ENCODE measurements at regions not wholly inside any gene's neighbourhood (a gene's known extent, or its start where the extent isn't known, plus 50 kb on each side); places are given as distances from the start of the nearest gene placed in this dataset.

- Histone ChIP-seq H3K9me3 (ENCODE audit: control insufficient read depth, low read depth, low read length) (no peaks in the 10 kb centered on the region), H3K9me1 (ENCODE audit: control insufficient read depth, extremely low read depth, insufficient read depth, low read length) (no peaks in the 10 kb centered on the region), H3K9ac (ENCODE audit: control insufficient read depth, extremely low read depth, insufficient read depth, low read length) (no peak overlapping the region), H2AFZ (ENCODE audit: control insufficient read depth, low read length) (no peak overlapping the region), H3K27me3 (ENCODE audit: control insufficient read depth, extremely low read depth, insufficient read depth, low read length) (no peaks in the 10 kb centered on the region), H4K20me1 (ENCODE audit: control insufficient read depth, extremely low read depth, insufficient read depth, low read length) (no peaks in the 10 kb centered on the region), H3K4me2 (ENCODE audit: control insufficient read depth, extremely low read depth, insufficient read depth, low read depth, low read length) (no peak overlapping the region), H3K36me3 (ENCODE audit: control insufficient read depth in 2 of 2, extremely low read depth in 1 of 2, insufficient read depth in 2 of 2, low read length in 2 of 2) (no peaks in the 10 kb centered on the region), H3K4me3 (ENCODE audit: control insufficient read depth in 2 of 3, extremely low read depth in 1 of 3, insufficient read depth in 2 of 3, low read depth in 1 of 3, low read length in 3 of 3) (no peak overlapping the region), H3K4me1 (ENCODE audit: control insufficient read depth, extremely low read depth, insufficient read depth, low read length) (no peaks in the 10 kb centered on the region), H3K27ac (ENCODE audit: control insufficient read depth, insufficient read depth, low read length) (no peak overlapping the region), H3K79me2 (ENCODE audit: control insufficient read depth, insufficient read depth, low read length) (no peaks in the 10 kb centered on the region)
- TF ChIP-seq EZH2 (IDR thresholded peaks at IDR 0.05; ENCODE audit: low read length): no peak
- dilution Hi-C loops (cut with MboI; ENCODE audit: extremely low pct_ligation_motif_present, low sequenced_read_pairs): no loop called here
- DNase-seq (ENCODE audit: low read depth, low spot score) (no peak), FAIRE-seq (no peak)
Measured at GRCh38 chr10:105351187-105351586, 710.1 kb downstream of the SORCS3 start.

- Histone ChIP-seq H3K9me1 (ENCODE audit: control insufficient read depth, extremely low read depth, insufficient read depth, low read length) (no peaks in the 10 kb centered on the region), H3K79me2 (ENCODE audit: control insufficient read depth, insufficient read depth, low read length) (no peaks in the 10 kb centered on the region), H4K20me1 (ENCODE audit: control insufficient read depth, extremely low read depth, insufficient read depth, low read length) (no peaks in the 10 kb centered on the region), H2AFZ (ENCODE audit: control insufficient read depth, low read length) (no peak overlapping the region), H3K4me2 (ENCODE audit: control insufficient read depth, extremely low read depth, insufficient read depth, low read depth, low read length) (no peak overlapping the region), H3K9me3 (ENCODE audit: control insufficient read depth, low read depth, low read length) (no peaks in the 10 kb centered on the region), H3K36me3 (ENCODE audit: control insufficient read depth in 2 of 2, extremely low read depth in 1 of 2, insufficient read depth in 2 of 2, low read length in 2 of 2) (no peaks in the 10 kb centered on the region), H3K27ac (ENCODE audit: control insufficient read depth, insufficient read depth, low read length) (no peak overlapping the region), H3K9ac (ENCODE audit: control insufficient read depth, extremely low read depth, insufficient read depth, low read length) (no peak overlapping the region), H3K4me1 (ENCODE audit: control insufficient read depth, extremely low read depth, insufficient read depth, low read length) (no peaks in the 10 kb centered on the region), H3K4me3 (ENCODE audit: control insufficient read depth in 2 of 3, extremely low read depth in 1 of 3, insufficient read depth in 2 of 3, low read depth in 1 of 3, low read length in 3 of 3) (no peak overlapping the region), H3K27me3 (ENCODE audit: control insufficient read depth, extremely low read depth, insufficient read depth, low read length) (no peaks in the 10 kb centered on the region)
- dilution Hi-C loops (cut with MboI; ENCODE audit: extremely low pct_ligation_motif_present, low sequenced_read_pairs): no loop called here
- no peak for DNase-seq (ENCODE audit: low read depth, low spot score)
- no peak for FAIRE-seq
- TF ChIP-seq, protein P1, sequence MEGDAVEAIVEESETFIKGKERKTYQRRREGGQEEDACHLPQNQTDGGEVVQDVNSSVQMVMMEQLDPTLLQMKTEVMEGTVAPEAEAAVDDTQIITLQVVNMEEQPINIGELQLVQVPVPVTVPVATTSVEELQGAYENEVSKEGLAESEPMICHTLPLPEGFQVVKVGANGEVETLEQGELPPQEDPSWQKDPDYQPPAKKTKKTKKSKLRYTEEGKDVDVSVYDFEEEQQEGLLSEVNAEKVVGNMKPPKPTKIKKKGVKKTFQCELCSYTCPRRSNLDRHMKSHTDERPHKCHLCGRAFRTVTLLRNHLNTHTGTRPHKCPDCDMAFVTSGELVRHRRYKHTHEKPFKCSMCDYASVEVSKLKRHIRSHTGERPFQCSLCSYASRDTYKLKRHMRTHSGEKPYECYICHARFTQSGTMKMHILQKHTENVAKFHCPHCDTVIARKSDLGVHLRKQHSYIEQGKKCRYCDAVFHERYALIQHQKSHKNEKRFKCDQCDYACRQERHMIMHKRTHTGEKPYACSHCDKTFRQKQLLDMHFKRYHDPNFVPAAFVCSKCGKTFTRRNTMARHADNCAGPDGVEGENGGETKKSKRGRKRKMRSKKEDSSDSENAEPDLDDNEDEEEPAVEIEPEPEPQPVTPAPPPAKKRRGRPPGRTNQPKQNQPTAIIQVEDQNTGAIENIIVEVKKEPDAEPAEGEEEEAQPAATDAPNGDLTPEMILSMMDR (optimal IDR thresholded peaks at IDR 0.05 in 1 of 3, IDR thresholded peaks at IDR 0.05 in 1 of 3, conservative IDR thresholded peaks at IDR 0.05 in 1 of 3; ENCODE audit: extremely low read depth in 1 of 3, insufficient read depth in 2 of 3, low read length in 3 of 3): no peak
- no peak for TF ChIP-seq EZH2 (IDR thresholded peaks at IDR 0.05; ENCODE audit: low read length)
Measured at GRCh38 chr10:105347487-105347886, 706.4 kb downstream of the SORCS3 start.

GRCh38 chr10:105342606-105343005, 701.5 kb downstream of the SORCS3 start:
- Histone ChIP-seq H3K9ac (ENCODE audit: control insufficient read depth, extremely low read depth, insufficient read depth, low read length) (no peak overlapping the region), H3K36me3 (ENCODE audit: control insufficient read depth in 2 of 2, extremely low read depth in 1 of 2, insufficient read depth in 2 of 2, low read length in 2 of 2) (no peaks in the 10 kb centered on the region), H3K27me3 (ENCODE audit: control insufficient read depth, extremely low read depth, insufficient read depth, low read length) (no peaks in the 10 kb centered on the region), H3K27ac (ENCODE audit: control insufficient read depth, insufficient read depth, low read length) (no peak overlapping the region), H3K4me1 (ENCODE audit: control insufficient read depth, extremely low read depth, insufficient read depth, low read length) (no peaks in the 10 kb centered on the region), H4K20me1 (ENCODE audit: control insufficient read depth, extremely low read depth, insufficient read depth, low read length) (no peaks in the 10 kb centered on the region), H2AFZ (ENCODE audit: control insufficient read depth, low read length) (no peak overlapping the region), H3K9me1 (ENCODE audit: control insufficient read depth, extremely low read depth, insufficient read depth, low read length) (no peaks in the 10 kb centered on the region), H3K79me2 (ENCODE audit: control insufficient read depth, insufficient read depth, low read length) (no peaks in the 10 kb centered on the region), H3K4me2 (ENCODE audit: control insufficient read depth, extremely low read depth, insufficient read depth, low read depth, low read length) (no peak overlapping the region), H3K9me3 (ENCODE audit: control insufficient read depth, low read depth, low read length) (no peaks in the 10 kb centered on the region), H3K4me3 (ENCODE audit: control insufficient read depth in 2 of 3, extremely low read depth in 1 of 3, insufficient read depth in 2 of 3, low read depth in 1 of 3, low read length in 3 of 3) (no peak overlapping the region)
- dilution Hi-C loops (cut with MboI; ENCODE audit: extremely low pct_ligation_motif_present, low sequenced_read_pairs): no loop called here
- FAIRE-seq (no peak), DNase-seq (ENCODE audit: low read depth, low spot score) (no peak)
- TF ChIP-seq, protein P1 (optimal IDR thresholded peaks at IDR 0.05 in 1 of 3, IDR thresholded peaks at IDR 0.05 in 1 of 3, conservative IDR thresholded peaks at IDR 0.05 in 1 of 3; ENCODE audit: extremely low read depth in 1 of 3, insufficient read depth in 2 of 3, low read length in 3 of 3): no peak
- no peak for TF ChIP-seq EZH2 (IDR thresholded peaks at IDR 0.05; ENCODE audit: low read length)

All from keratinocyte (primary cell).